HepG2 (cell line): ENCODE measurements at regions not wholly inside any gene's neighbourhood (a gene's known extent, or its start where the extent isn't known, plus 50 kb on each side); places are given as distances from the start of the nearest gene placed in this dataset.

Source experiments
- ATAC-seq: fragments of 200-7000 bp; cut with Tn5 transposase; 3 replicates; pipeline ENCODE4 v1.9.1; 2020; ENCODE audit warnings: mild to moderate bottlenecking, moderate library complexity
- BruUV-seq: library from RNA; stranded (reverse); fragments of 400-500 nt; replicated peaks from 2 replicates; lab custom pipeline; 2021; lab: Mats Ljungman, UMichigan
- CTCF ChIA-PET: fragments of 300-600 bp; formaldehyde crosslinking; extraction: SDS; loops from one replicate; lab custom pipeline; 2021; ENCODE audit warnings: low total read pairs, inconsistent platforms, low intra/inter-chr PET ratio; lab: Yijun Ruan, JAX
- POLR2A ChIA-PET: fragments of 350-600 bp; sonication (Branson Sonifier 250); formaldehyde crosslinking; loops from one replicate; lab custom pipeline; 2020; ENCODE audit warnings: antibody characterized with exemption, inconsistent platforms; lab: Yijun Ruan, JAX
- DNase-seq: peaks from one replicate; pipeline ENCODE4 v3.0.0-alpha.2; 2015; ENCODE audit warnings: low spot score
- FAIRE-seq: peaks from 3 replicates; lab custom pipeline; 2011; peaks lifted over from hg19 to GRCh38; lab: Jason Lieb, UNC
- H2AFZ ChIP-seq: one replicate; pipeline ENCODE4 v1.6.1; 2011; ENCODE audit warnings: low read length, inconsistent platforms
- H3K27ac ChIP-seq: fragments of 300-600 bp; 3 replicates; pipeline ENCODE4 v1.8.0; 2011; ENCODE audit warnings: mixed run types, mild to moderate bottlenecking, mixed read lengths, low read length, inconsistent platforms; ENCODE audit not compliant: insufficient read depth; ENCODE audit errors: extremely low read length
- H3K27me3 ChIP-seq, 2 experiments: fragments of 200-600 bp in 1 of 2; 2 replicates in 1 of 2; 3 replicates in 1 of 2; pipeline versions ENCODE4 v1.6.0 to v1.8.0; 2011; ENCODE audit warnings: low read length in 2 of 2, mild to moderate bottlenecking in 2 of 2, moderate library complexity in 2 of 2, inconsistent platforms in 1 of 2; ENCODE audit not compliant: insufficient read depth in 2 of 2, control insufficient read depth in 1 of 2
- H3K36me3 ChIP-seq, 2 experiments: fragments of 200-600 bp in 1 of 2; replicated peaks in 1 of 2; 2 replicates in 1 of 2; 3 replicates in 1 of 2; pipeline versions ENCODE4 v1.5.1 to v1.8.0; 2011; ENCODE audit warnings: low read length in 2 of 2, inconsistent platforms in 1 of 2; ENCODE audit not compliant: insufficient read depth in 2 of 2, control insufficient read depth in 1 of 2
- H3K4me1 ChIP-seq: 2 replicates; pipeline ENCODE4 v1.5.1; 2012; ENCODE audit warnings: low read length, inconsistent platforms; ENCODE audit not compliant: insufficient read depth
- H3K4me2 ChIP-seq: 2 replicates; pipeline ENCODE4 v1.6.0; 2011; ENCODE audit warnings: low read depth, low read length, inconsistent platforms
- H3K4me3 ChIP-seq, 3 experiments: fragments of 200-600 bp in 1 of 3; sonication (generic), shearing (Covaris generic) in 1 of 3; replicated peaks in 1 of 3; 2 replicates each; pipeline ENCODE4 v1.5.1; 2011 to 2016; ENCODE audit warnings: low read length in 3 of 3, inconsistent platforms in 2 of 3, low read depth in 2 of 3, mild to moderate bottlenecking in 2 of 3, control low read depth in 1 of 3, mixed read lengths in 1 of 3; ENCODE audit not compliant: insufficient read depth in 1 of 3
- H3K79me2 ChIP-seq: one replicate; pipeline ENCODE4 v1.6.1; 2011; ENCODE audit warnings: low read length, inconsistent platforms; ENCODE audit not compliant: insufficient read depth
- H3K9ac ChIP-seq: 2 replicates; pipeline ENCODE4 v1.6.0; 2011; ENCODE audit warnings: mild to moderate bottlenecking, low read depth, low read length, inconsistent platforms; ENCODE audit not compliant: insufficient read depth
- H3K9me3 ChIP-seq: 2 replicates; pipeline ENCODE4 v1.5.1; 2012; ENCODE audit warnings: mild to moderate bottlenecking, low read length
- H4K20me1 ChIP-seq: 2 replicates; pipeline ENCODE4 v1.6.0; 2011; ENCODE audit warnings: inconsistent platforms, mild to moderate bottlenecking, low read length, moderate library complexity; ENCODE audit not compliant: insufficient read depth
- EED ChIP-seq: sonication (generic); formaldehyde crosslinking; IDR thresholded peaks from 2 replicates; pipeline ENCODE4 v1.5.0; 2020; ENCODE audit warnings: mild to moderate bottlenecking, missing genetic modification reagents
- KDM5A ChIP-seq: fragments of 200-600 bp; sonication (generic); IDR thresholded peaks from 2 replicates; pipeline ENCODE4 v1.7.0; 2018; ENCODE audit warnings: antibody characterized with exemption, mild to moderate bottlenecking, low read length, borderline replicate concordance
- RBM22 ChIP-seq: fragments of 200-400 bp; formaldehyde crosslinking; optimal IDR thresholded peaks from 2 replicates; pipeline ENCODE3; 2017; ENCODE audit warnings: mild to moderate bottlenecking, low read length, moderate library complexity
- TOPORS ChIP-seq: sonication (generic); formaldehyde crosslinking; IDR thresholded peaks from 2 replicates; pipeline ENCODE4 v1.8.0; 2023; ENCODE audit warnings: mild to moderate bottlenecking, missing genetic modification reagents
- ZNF3 ChIP-seq: IDR thresholded peaks from 2 replicates; pipeline ENCODE4 v1.7.0; 2017; ENCODE audit warnings: inconsistent platforms
- ZNF674 ChIP-seq: sonication (generic); formaldehyde crosslinking; IDR thresholded peaks from 2 replicates; pipeline ENCODE4 v1.5.0; 2020; ENCODE audit warnings: low read depth, mild to moderate bottlenecking, missing genetic modification reagents
- ZNF841 ChIP-seq: sonication (generic); formaldehyde crosslinking; IDR thresholded peaks from 2 replicates; pipeline ENCODE4 v1.8.1; 2023; ENCODE audit warnings: missing genetic modification reagents, borderline replicate concordance
- ZSCAN31 ChIP-seq: sonication (generic); formaldehyde crosslinking; IDR thresholded peaks from 2 replicates; pipeline ENCODE4 v1.5.0; 2020; ENCODE audit warnings: low read depth, mild to moderate bottlenecking, missing genetic modification reagents
- WGBS: methylation state at CpG from one replicate; pipeline ENCODE4 v1.1.6; 2017; ENCODE audit warnings: low lambda C conversion rate; 5-methylcytosine and 5-hydroxymethylcytosine counted together
- in situ Hi-C: cut with HindIII; loops from 2 replicates; pipeline ENCODE4 v1.10.0; 2017; ENCODE audit warnings: low pct_unique_long_range_greater_than_20kb; ENCODE audit not compliant: extremely low pct_ligation_motif_present
- intact Hi-C: fragments of 100-400 bp; cut with micrococcal nuclease; formaldehyde crosslinking; loops from one replicate; pipeline ENCODE4 v1.10.0; 2022; ENCODE audit not compliant: unreplicated experiment
- TF ChIP-seq, protein P1 (sequence below): sonication (generic); formaldehyde crosslinking; IDR thresholded peaks from 2 replicates; pipeline ENCODE4 v1.5.1; 2020; ENCODE audit warnings: mild to moderate bottlenecking, missing genetic modification reagents, moderate library complexity
- TF ChIP-seq, protein P2 (sequence below): IDR thresholded peaks from 2 replicates; pipeline ENCODE4 v1.6.1; 2016; ENCODE audit warnings: mild to moderate bottlenecking

DNA sequence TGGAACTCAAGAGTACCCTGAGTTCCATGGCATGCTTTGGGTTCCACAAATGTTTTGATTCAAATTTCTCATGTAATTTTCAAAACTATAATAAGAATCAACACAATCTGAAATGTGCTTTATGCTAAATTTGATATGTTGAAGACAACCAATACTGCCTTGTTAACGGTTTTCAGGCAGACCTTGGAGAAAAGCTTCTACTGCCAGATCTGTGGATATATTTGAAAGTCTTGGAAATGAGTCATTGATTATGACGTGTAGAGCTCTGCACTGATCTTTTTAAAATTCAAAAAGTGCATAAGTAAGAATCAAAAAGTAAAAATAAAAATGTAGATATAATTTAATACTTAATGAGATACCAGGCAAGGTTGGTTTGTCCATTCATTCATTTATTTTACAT lies 74.0 kb upstream of the TNR start:
- in situ Hi-C loops (no loop called here), intact Hi-C loops (no loop called here)
- ChIA-PET CTCF (no interaction called here), POLR2A (no interaction called here)
- H3K27me3 ChIP-seq, result no peaks in the 10 kb centered on the region; a peak in 1 of 5 replicates
- no peak overlapping the region for H2AFZ ChIP-seq
- DNase-seq (no peak), ATAC-seq (no peak)
- H3K27ac ChIP-seq, result no peak overlapping the region
- H3K9me3 ChIP-seq, result no peaks in the 10 kb centered on the region
- H3K9ac ChIP-seq, result no peak overlapping the region
- H3K36me3 ChIP-seq, result no peaks in the 10 kb centered on the region
- no TSS peak for BruUV-seq
- H3K4me3 ChIP-seq, result no peak overlapping the region
- H3K79me2 ChIP-seq, result no peaks in the 10 kb centered on the region
- no peaks in the 10 kb centered on the region for H3K4me1 ChIP-seq
- no peak overlapping the region for H3K4me2 ChIP-seq
- no peaks in the 10 kb centered on the region for H4K20me1 ChIP-seq
- TF ChIP-seq, protein P1, sequence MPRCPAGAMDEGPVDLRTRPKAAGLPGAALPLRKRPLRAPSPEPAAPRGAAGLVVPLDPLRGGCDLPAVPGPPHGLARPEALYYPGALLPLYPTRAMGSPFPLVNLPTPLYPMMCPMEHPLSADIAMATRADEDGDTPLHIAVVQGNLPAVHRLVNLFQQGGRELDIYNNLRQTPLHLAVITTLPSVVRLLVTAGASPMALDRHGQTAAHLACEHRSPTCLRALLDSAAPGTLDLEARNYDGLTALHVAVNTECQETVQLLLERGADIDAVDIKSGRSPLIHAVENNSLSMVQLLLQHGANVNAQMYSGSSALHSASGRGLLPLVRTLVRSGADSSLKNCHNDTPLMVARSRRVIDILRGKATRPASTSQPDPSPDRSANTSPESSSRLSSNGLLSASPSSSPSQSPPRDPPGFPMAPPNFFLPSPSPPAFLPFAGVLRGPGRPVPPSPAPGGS (CRISPR knock-in tag), result no peak
- no peak for TF ChIP-seq ZNF674 (CRISPR knock-in tag)
- TF ChIP-seq, protein P2, sequence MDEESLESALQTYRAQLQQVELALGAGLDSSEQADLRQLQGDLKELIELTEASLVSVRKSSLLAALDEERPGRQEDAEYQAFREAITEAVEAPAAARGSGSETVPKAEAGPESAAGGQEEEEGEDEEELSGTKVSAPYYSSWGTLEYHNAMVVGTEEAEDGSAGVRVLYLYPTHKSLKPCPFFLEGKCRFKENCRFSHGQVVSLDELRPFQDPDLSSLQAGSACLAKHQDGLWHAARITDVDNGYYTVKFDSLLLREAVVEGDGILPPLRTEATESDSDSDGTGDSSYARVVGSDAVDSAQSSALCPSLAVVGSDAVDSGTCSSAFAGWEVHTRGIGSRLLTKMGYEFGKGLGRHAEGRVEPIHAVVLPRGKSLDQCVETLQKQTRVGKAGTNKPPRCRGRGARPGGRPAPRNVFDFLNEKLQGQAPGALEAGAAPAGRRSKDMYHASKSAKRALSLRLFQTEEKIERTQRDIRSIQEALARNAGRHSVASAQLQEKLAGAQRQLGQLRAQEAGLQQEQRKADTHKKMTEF (CRISPR knock-in tag), result no peak
- TF ChIP-seq KDM5A, result no peak
- TF ChIP-seq ZNF3 (CRISPR knock-in tag), result no peak
- TF ChIP-seq ZSCAN31, result no peak
- TF ChIP-seq ZNF841 (CRISPR knock-in tag), result no peak
- no peak for TF ChIP-seq EED
- no peak for TF ChIP-seq TOPORS (CRISPR knock-in tag)
- TF ChIP-seq RBM22, result no peak
- TF ChIP-seq, all 625 proteins: peak for 0
- no peak for FAIRE-seq
- WGBS, result 5% methylated on average over 2 of the region's 2 CpGs
